K562 (cell line): ENCODE measurements at regions not wholly inside any gene's neighbourhood (a gene's known extent, or its start where the extent isn't known, plus 50 kb on each side); places are given as distances from the start of the nearest gene placed in this dataset.

Experiments
- ATAC-seq: fragments of 200-7000 bp; cut with Tn5 transposase; 3 replicates; pipeline ENCODE4 v1.9.1; 2020; ENCODE audit warnings: moderate library complexity
- BruUV-seq: library from RNA; stranded (reverse); fragments of 400-500 nt; replicated peaks from 2 replicates; lab custom pipeline; 2021; lab: Mats Ljungman, UMichigan
- CTCF ChIA-PET: fragments of 300-600 bp; formaldehyde crosslinking; extraction: SDS; loops from one replicate; lab custom pipeline; 2021; ENCODE audit warnings: low intra/inter-chr PET ratio; lab: Yijun Ruan, JAX
- POLR2A ChIA-PET: fragments of 300-600, 350-650 bp; sonication (Branson Sonifier 250); formaldehyde crosslinking; extraction: SDS; loops from one replicate; lab custom pipeline; 2021; ENCODE audit warnings: antibody characterized with exemption, inconsistent platforms; lab: Yijun Ruan, JAX
- DNase-seq, 4 experiments: peaks; one replicate each; pipeline versions ENCODE4 v3.0.0 to v3.0.0-alpha.2; 2011 to 2018; ENCODE audit warnings: low spot score in 3 of 4, mixed read lengths in 3 of 4; ENCODE audit errors: extremely low read depth in 1 of 4
- FAIRE-seq: peaks from 2 replicates; lab custom pipeline; 2011; peaks lifted over from hg19 to GRCh38; lab: Jason Lieb, UNC
- H2AFZ ChIP-seq: 2 replicates; pipeline ENCODE4 v1.6.0; 2011; ENCODE audit warnings: low read depth, low read length, control low read depth, inconsistent platforms
- H3K27ac ChIP-seq: fragments of 200-600 bp; 3 replicates; pipeline ENCODE4 v1.8.0; 2011; ENCODE audit warnings: low read depth, mild to moderate bottlenecking, control low read depth, inconsistent platforms, low read length, moderate library complexity, mixed read lengths; ENCODE audit errors: extremely low read depth
- H3K27me3 ChIP-seq, 2 experiments: fragments of 300-600 bp in 1 of 2; 2 replicates in 1 of 2; 3 replicates in 1 of 2; pipeline versions ENCODE4 v1.6.0 to v1.8.0; 2011; ENCODE audit warnings: inconsistent platforms in 2 of 2, low read length in 2 of 2, mild to moderate bottlenecking in 1 of 2, mixed read lengths in 1 of 2, moderate library complexity in 1 of 2; ENCODE audit not compliant: control insufficient read depth in 2 of 2, insufficient read depth in 2 of 2
- H3K36me3 ChIP-seq: fragments of 300-600 bp; 3 replicates; pipeline ENCODE4 v1.8.0; 2011; ENCODE audit warnings: mild to moderate bottlenecking, low read length, inconsistent platforms; ENCODE audit not compliant: control insufficient read depth, insufficient read depth
- H3K4me1 ChIP-seq, 2 experiments: fragments of 200-600 bp in 1 of 2; replicated peaks in 1 of 2; 2 replicates in 1 of 2; 3 replicates in 1 of 2; pipeline versions ENCODE4 v1.5.1 to v1.8.0; 2011; ENCODE audit warnings: inconsistent platforms in 2 of 2, low read length in 2 of 2, mild to moderate bottlenecking in 1 of 2, mixed read lengths in 1 of 2, moderate library complexity in 1 of 2; ENCODE audit not compliant: control insufficient read depth in 2 of 2, insufficient read depth in 2 of 2
- H3K4me2 ChIP-seq: 2 replicates; pipeline ENCODE4 v1.6.1; 2011; ENCODE audit warnings: low read length, control low read depth, inconsistent platforms, mixed read lengths; ENCODE audit not compliant: insufficient read depth
- H3K4me3 ChIP-seq: fragments of 200-600 bp; sonication (generic), shearing (Covaris generic); 2 replicates; pipeline ENCODE4 v1.5.1; 2016; ENCODE audit warnings: control low read depth, inconsistent platforms
- H3K79me2 ChIP-seq: fragments of 200-600 bp; 3 replicates; pipeline ENCODE4 v1.8.0; 2011; ENCODE audit warnings: low read length, inconsistent platforms; ENCODE audit not compliant: control insufficient read depth, insufficient read depth
- H3K9ac ChIP-seq, 2 experiments: 2 replicates each; pipeline versions ENCODE4 v1.6.0 to v1.6.1; 2011; ENCODE audit warnings: low read depth in 2 of 2, low read length in 2 of 2, control low read depth in 1 of 2, inconsistent platforms in 1 of 2, mild to moderate bottlenecking in 1 of 2, mixed read lengths in 1 of 2; ENCODE audit not compliant: insufficient read depth in 1 of 2
- H3K9me1 ChIP-seq: one replicate; pipeline ENCODE4 v1.6.0; 2011; ENCODE audit warnings: inconsistent platforms, mild to moderate bottlenecking, low read length, moderate library complexity; ENCODE audit not compliant: control insufficient read depth, insufficient read depth
- H3K9me3 ChIP-seq: replicated peaks from 2 replicates; pipeline ENCODE4 v1.5.1; 2011; ENCODE audit warnings: low read depth, low read length, inconsistent platforms; ENCODE audit not compliant: control insufficient read depth, insufficient read depth
- H4K20me1 ChIP-seq: replicated peaks from 2 replicates; pipeline ENCODE4 v1.6.1; 2011; ENCODE audit warnings: low read length, inconsistent platforms, mixed read lengths; ENCODE audit not compliant: control insufficient read depth, insufficient read depth
- CBX5 ChIP-seq: IDR thresholded peaks from 2 replicates; pipeline ENCODE4 v1.6.1; 2014; ENCODE audit warnings: low read depth, borderline replicate concordance
- HLTF ChIP-seq: fragments of 450-650 bp; IDR thresholded peaks from 2 replicates; pipeline ENCODE4 v1.6.1; 2016
- TSHZ1 ChIP-seq: fragments of 250-450 bp; sonication (Bioruptor Pico); IDR thresholded peaks from 2 replicates; pipeline ENCODE4 v1.4.0; 2020; ENCODE audit warnings: mild to moderate bottlenecking, moderate library complexity
- ZBTB40 ChIP-seq, 2 experiments: fragments of 450-650 bp in 1 of 2; sonication (generic) in 1 of 2; formaldehyde crosslinking in 1 of 2; IDR thresholded peaks; 2 replicates each; pipeline versions ENCODE4 v1.7.1 to v1.9.0; 2016 to 2022; ENCODE audit warnings: inconsistent platforms in 1 of 2, mild to moderate bottlenecking in 1 of 2, missing genetic modification reagents in 1 of 2
- ZNF134 ChIP-seq: fragments of 250-450 bp; sonication (Bioruptor Pico); conservative IDR thresholded peaks from 2 replicates; pipeline ENCODE4 v1.4.0; 2020
- ZNF277 ChIP-seq: fragments of 250-450 bp; sonication (Bioruptor Pico); IDR thresholded peaks from 2 replicates; pipeline ENCODE4 v1.8.0; 2022; ENCODE audit warnings: inconsistent platforms, mild to moderate bottlenecking, moderate library complexity, borderline replicate concordance
- ZNF584 ChIP-seq: fragments of 200-800 bp; sonication (Bioruptor generic); IDR thresholded peaks from 2 replicates; pipeline ENCODE4 v1.6.1; 2016; ENCODE audit warnings: low read depth, mild to moderate bottlenecking, missing genetic modification characterization, missing compliant biosample characterization
- WGBS: fragments of 100-300 bp; shearing (Covaris generic); methylation state at CpG from one replicate; pipeline ENCODE4 v1.1.6; 2016; ENCODE audit warnings: low coverage, mixed read lengths; ENCODE audit not compliant: insufficient coverage; ENCODE audit errors: missing lambda C conversion rate; 5-methylcytosine and 5-hydroxymethylcytosine counted together
- in situ Hi-C: fragments of 300-500 bp; cut with MboI; formaldehyde crosslinking; loops from 4 replicates; pipeline ENCODE4 v1.15.0; 2018; ENCODE audit warnings: inconsistent platforms, mixed read lengths
- intact Hi-C: fragments of 100-400 bp; cut with micrococcal nuclease; formaldehyde crosslinking; loops from 2 replicates; pipeline ENCODE4 v1.14.2; 2022

- TF ChIP-seq ZBTB40 (IDR thresholded peaks at IDR 0.05): no peak
- no peak for TF ChIP-seq ZBTB40 (CRISPR knock-in tag; IDR thresholded peaks at IDR 0.05)
Observed at GRCh38 chr10:131591936-131592335, 280.4 kb upstream of the TCERG1L start (continued).

- WGBS: 2% methylated on average over 6 of the region's 12 CpGs
- POLR2A ChIA-PET: no interaction called here
- Histone ChIP-seq H3K4me3 (no peak overlapping the region), H3K27me3 (no peaks in the 10 kb centered on the region; a peak in 1 of 5 replicates), H3K79me2 (no peaks in the 10 kb centered on the region), H4K20me1 (no peaks in the 10 kb centered on the region), H3K36me3 (no peaks in the 10 kb centered on the region), H3K4me2 (no peak overlapping the region), H3K9me1 (no peaks in the 10 kb centered on the region), H3K27ac (no peak overlapping the region), H3K4me1 (no peaks in the 10 kb centered on the region), H2AFZ (no peak overlapping the region), H3K9ac (no peak overlapping the region), H3K9me3 (no peaks in the 10 kb centered on the region)
- no peak for ATAC-seq
- in situ Hi-C loops: no loop called here
- CTCF ChIA-PET: no interaction called here
- no TSS peak for BruUV-seq
- DNase-seq: no peak
- intact Hi-C loops: no loop called here
- FAIRE-seq: no peak
- TF ChIP-seq ZNF584 (CRISPR knock-in tag) (no peak), ZNF134 (CRISPR knock-in tag) (no peak), TSHZ1 (CRISPR knock-in tag) (no peak), HLTF (no peak), ZNF277 (no peak), CBX5 (no peak)
Observed at GRCh38 chr10:131609176-131609575, 291.6 kb upstream of the PPP2R2D start.
